Subcutaneous adipose tissue (tissue), 1 donor: ENCODE measurements at regions not wholly inside any gene's neighbourhood (a gene's known extent, or its start where the extent isn't known, plus 50 kb on each side); places are given as distances from the start of the nearest gene placed in this dataset.

Source experiments
- CTCF ChIP-seq: fragments of 450-650 bp; IDR thresholded peaks from one replicate; pipeline ENCODE4 v1.5.1; 2016; ENCODE audit warnings: low read depth, mild to moderate bottlenecking, control low read depth, antibody characterized with exemption, moderate library complexity

- no peak for TF ChIP-seq CTCF
These were observed 212.8 kb upstream of the PRICKLE2 start for GRCh38 chr3:64438066-64438465.

- TF ChIP-seq CTCF: no peak
These were observed 211.9 kb upstream of the PRICKLE2 start for GRCh38 chr3:64437131-64437530.

- TF ChIP-seq CTCF: no peak
These were observed 207.6 kb upstream of the PRICKLE2 start for GRCh38 chr3:64432870-64433269.

GRCh38 chr3:64431526-64432091, 206.3 kb upstream of the PRICKLE2 start:
- TF ChIP-seq CTCF: no peak

- TF ChIP-seq CTCF: no peak
These were observed 202.4 kb upstream of the PRICKLE2 start for GRCh38 chr3:64427671-64428070.

- TF ChIP-seq CTCF: no peak
These were observed 201.3 kb upstream of the PRICKLE2 start for GRCh38 chr3:64426551-64426950.

GRCh38 chr3:64422932-64423331, 197.7 kb upstream of the PRICKLE2 start:
- TF ChIP-seq CTCF: no peak
